ENCODE measurements at regions not wholly inside any gene's neighbourhood (a gene's known extent, or its start where the extent isn't known, plus 50 kb on each side); places are given as distances from the start of the nearest gene placed in this dataset.
A peak's percentile ranks its signal among the peaks of the same experiment; 100 is the strongest.

DNA sequence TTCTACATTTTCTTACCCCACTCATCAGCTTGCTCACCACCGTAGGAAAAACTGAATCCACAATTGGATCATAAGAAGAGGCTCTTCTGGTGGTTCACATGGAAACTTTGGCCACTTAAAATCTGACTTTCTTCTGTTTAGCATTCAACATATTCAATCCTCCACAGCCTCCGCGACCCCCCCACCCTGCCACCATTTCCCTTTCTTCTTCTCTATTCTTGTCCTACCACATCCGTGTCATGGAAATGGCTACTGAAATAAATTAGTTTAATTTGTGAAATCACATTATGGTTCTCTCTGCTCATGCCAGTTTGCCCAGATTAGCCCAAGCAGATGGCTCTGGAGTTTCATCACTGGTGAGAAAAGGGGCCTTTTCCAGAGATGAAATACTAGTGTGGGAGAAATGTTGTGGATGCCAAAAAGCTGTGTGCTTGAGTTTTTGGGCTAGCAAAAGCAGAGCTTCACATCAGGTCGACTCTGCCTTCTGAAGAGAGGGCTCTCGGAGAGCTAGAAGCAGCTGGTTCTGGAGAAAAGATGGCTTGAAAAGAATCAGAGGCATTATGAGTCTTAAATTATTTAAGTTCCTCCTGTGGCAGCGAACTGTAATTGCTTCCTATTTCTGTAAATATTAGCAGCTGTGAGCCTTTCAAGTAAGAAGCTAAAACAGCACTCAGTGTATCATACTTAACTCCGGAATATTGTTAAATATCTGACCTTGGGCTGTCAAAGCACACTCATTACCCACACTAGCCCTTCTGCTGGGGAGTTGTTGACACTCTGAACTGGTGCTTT, 107.1 kb downstream of the MAT2B start:
- no peaks in the 10 kb centered on the region for H3K79me2 ChIP-seq (ENCODE audit: insufficient read depth, low read length)
- H3K4me1 ChIP-seq (ENCODE audit: insufficient read depth, low read length) = no peaks in the 10 kb centered on the region
- no peak overlapping the region for H3K4me2 ChIP-seq (ENCODE audit: insufficient read depth, low read length)
- no peaks in the 10 kb centered on the region for H3K9me3 ChIP-seq (ENCODE audit: low read depth, low read length)
- no peak overlapping the region for H2AFZ ChIP-seq (ENCODE audit: low read length)
- no peaks in the 10 kb centered on the region for H4K20me1 ChIP-seq (ENCODE audit: insufficient read depth, low read length)
- TF ChIP-seq, protein P1, sequence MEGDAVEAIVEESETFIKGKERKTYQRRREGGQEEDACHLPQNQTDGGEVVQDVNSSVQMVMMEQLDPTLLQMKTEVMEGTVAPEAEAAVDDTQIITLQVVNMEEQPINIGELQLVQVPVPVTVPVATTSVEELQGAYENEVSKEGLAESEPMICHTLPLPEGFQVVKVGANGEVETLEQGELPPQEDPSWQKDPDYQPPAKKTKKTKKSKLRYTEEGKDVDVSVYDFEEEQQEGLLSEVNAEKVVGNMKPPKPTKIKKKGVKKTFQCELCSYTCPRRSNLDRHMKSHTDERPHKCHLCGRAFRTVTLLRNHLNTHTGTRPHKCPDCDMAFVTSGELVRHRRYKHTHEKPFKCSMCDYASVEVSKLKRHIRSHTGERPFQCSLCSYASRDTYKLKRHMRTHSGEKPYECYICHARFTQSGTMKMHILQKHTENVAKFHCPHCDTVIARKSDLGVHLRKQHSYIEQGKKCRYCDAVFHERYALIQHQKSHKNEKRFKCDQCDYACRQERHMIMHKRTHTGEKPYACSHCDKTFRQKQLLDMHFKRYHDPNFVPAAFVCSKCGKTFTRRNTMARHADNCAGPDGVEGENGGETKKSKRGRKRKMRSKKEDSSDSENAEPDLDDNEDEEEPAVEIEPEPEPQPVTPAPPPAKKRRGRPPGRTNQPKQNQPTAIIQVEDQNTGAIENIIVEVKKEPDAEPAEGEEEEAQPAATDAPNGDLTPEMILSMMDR (IDR thresholded peaks at IDR 0.05; ENCODE audit: extremely low read depth, low read depth, low read length) = no peak
- DNase-seq (ENCODE audit: insufficient read length, low spot score, missing footprints) = no peak
- no peak overlapping the region for H3K4me3 ChIP-seq (ENCODE audit: insufficient read depth, low read length)
- H3K27ac ChIP-seq (ENCODE audit: low read depth, low read length) = no peak overlapping the region
- no peaks in the 10 kb centered on the region for H3K36me3 ChIP-seq (ENCODE audit: insufficient read depth, low read length)
- H3K27me3 ChIP-seq (ENCODE audit: insufficient read depth, low read length) = no peaks in the 10 kb centered on the region

DNA sequence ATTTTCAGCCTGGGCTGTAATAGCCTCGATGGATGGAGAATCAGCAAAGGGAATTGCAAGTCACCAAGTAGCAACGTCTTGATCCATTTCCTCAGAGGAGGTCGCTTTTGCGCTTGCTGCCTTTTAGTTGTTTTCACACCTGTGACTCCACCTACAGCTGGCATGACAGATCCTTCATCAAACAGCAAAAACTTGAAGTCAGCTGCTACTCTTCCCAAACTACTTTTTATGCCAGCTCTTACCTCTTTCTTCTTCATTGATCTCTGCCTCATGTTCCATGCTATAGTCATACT, 107.7 kb downstream of the MAT2B start:
- no peaks in the 10 kb centered on the region for H3K79me2 ChIP-seq (ENCODE audit: insufficient read depth, low read length)
- peak; percentile 23 for DNase-seq (ENCODE audit: insufficient read length, low spot score, missing footprints)
- H3K27me3 ChIP-seq (ENCODE audit: insufficient read depth, low read length) = no peaks in the 10 kb centered on the region
- no peak overlapping the region for H3K27ac ChIP-seq (ENCODE audit: low read depth, low read length)
- no peaks in the 10 kb centered on the region for H3K36me3 ChIP-seq (ENCODE audit: insufficient read depth, low read length)
- H3K9me3 ChIP-seq (ENCODE audit: low read depth, low read length) = no peaks in the 10 kb centered on the region
- no peaks in the 10 kb centered on the region for H3K4me1 ChIP-seq (ENCODE audit: insufficient read depth, low read length)
- H4K20me1 ChIP-seq (ENCODE audit: insufficient read depth, low read length) = no peaks in the 10 kb centered on the region
- TF ChIP-seq, protein P1 (IDR thresholded peaks at IDR 0.05; ENCODE audit: extremely low read depth, low read depth, low read length) = no peak
- no peak overlapping the region for H2AFZ ChIP-seq (ENCODE audit: low read length)
- no peak overlapping the region for H3K4me2 ChIP-seq (ENCODE audit: insufficient read depth, low read length)
- no peak overlapping the region for H3K4me3 ChIP-seq (ENCODE audit: insufficient read depth, low read length)

DNA sequence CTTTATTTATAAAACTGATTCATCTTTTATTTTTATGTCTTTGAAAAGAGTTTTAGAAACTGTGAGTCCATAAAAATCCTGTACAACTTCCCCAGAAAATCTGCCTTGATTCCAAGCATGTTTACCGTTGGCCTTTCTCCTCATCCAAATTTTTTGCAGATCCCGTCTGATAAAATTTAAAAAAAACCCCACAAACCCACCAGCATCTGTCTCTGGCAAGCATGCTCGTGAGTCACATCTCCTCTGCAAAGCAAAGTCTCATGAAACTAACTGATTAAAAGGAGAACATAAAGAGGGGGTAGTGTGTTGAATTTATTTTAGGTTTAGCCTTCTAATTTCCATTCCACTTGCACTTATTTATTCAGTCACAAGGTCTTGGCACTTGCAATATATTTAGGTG, 109.4 kb downstream of the MAT2B start:
- Histone ChIP-seq H3K79me2 (ENCODE audit: insufficient read depth, low read length) (no peaks in the 10 kb centered on the region), H2AFZ (ENCODE audit: low read length) (no peak overlapping the region), H3K27me3 (ENCODE audit: insufficient read depth, low read length) (no peaks in the 10 kb centered on the region), H4K20me1 (ENCODE audit: insufficient read depth, low read length) (no peaks in the 10 kb centered on the region), H3K9me3 (ENCODE audit: low read depth, low read length) (no peaks in the 10 kb centered on the region), H3K4me3 (ENCODE audit: insufficient read depth, low read length) (no peak overlapping the region), H3K4me1 (ENCODE audit: insufficient read depth, low read length) (no peaks in the 10 kb centered on the region), H3K4me2 (ENCODE audit: insufficient read depth, low read length) (no peak overlapping the region), H3K36me3 (ENCODE audit: insufficient read depth, low read length) (no peaks in the 10 kb centered on the region), H3K27ac (ENCODE audit: low read depth, low read length) (no peak overlapping the region)
- TF ChIP-seq, protein P1 (IDR thresholded peaks at IDR 0.05; ENCODE audit: extremely low read depth, low read depth, low read length) = no peak
- no peak for DNase-seq (ENCODE audit: insufficient read length, low spot score, missing footprints)

DNA sequence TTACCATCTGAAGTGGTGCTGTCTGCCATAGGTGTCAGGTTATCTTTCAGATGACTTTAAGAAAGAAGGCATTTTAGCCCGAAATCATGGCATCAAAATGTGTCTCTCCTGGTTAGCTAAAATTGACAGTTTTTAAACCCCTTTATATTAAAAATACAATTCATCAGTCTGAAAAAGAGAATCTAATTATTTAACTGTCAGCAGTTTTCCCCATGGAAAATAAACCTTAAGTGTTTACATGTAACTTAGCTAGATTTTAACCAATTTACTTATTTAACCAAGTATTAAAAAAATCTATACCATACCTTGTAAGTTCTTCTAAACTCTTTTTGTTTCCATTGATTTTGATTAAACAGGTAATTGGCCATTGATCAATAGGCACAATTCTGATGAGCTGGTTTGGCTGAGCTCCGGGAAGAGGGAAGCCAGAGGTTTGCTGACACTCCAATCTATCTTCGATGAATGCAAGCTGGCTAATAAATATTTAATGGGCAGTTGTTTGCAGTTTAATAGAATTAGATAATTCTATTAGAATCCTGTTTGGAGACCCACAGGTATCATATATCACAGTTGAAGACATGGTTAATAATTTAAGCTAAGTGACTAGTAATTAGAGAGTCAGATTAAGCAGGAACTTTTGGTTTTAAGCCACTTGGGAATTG, 114.0 kb downstream of the MAT2B start:
- H3K27ac ChIP-seq (ENCODE audit: low read depth, low read length) = no peak overlapping the region
- H3K79me2 ChIP-seq (ENCODE audit: insufficient read depth, low read length) = no peaks in the 10 kb centered on the region
- H3K36me3 ChIP-seq (ENCODE audit: insufficient read depth, low read length) = no peaks in the 10 kb centered on the region
- no peaks in the 10 kb centered on the region for H3K9me3 ChIP-seq (ENCODE audit: low read depth, low read length)
- TF ChIP-seq, protein P1 (IDR thresholded peaks at IDR 0.05; ENCODE audit: extremely low read depth, low read depth, low read length) = no peak
- H3K27me3 ChIP-seq (ENCODE audit: insufficient read depth, low read length) = no peaks in the 10 kb centered on the region
- H3K4me3 ChIP-seq (ENCODE audit: insufficient read depth, low read length) = no peak overlapping the region
- peak; percentile 26 for DNase-seq (ENCODE audit: insufficient read length, low spot score, missing footprints)
- H4K20me1 ChIP-seq (ENCODE audit: insufficient read depth, low read length) = no peaks in the 10 kb centered on the region
- no peak overlapping the region for H3K4me2 ChIP-seq (ENCODE audit: insufficient read depth, low read length)
- H2AFZ ChIP-seq (ENCODE audit: low read length) = no peak overlapping the region
- H3K4me1 ChIP-seq (ENCODE audit: insufficient read depth, low read length) = no peaks in the 10 kb centered on the region
